GM15510 (cell line): ENCODE measurements at regions not wholly inside any gene's neighbourhood (a gene's known extent, or its start where the extent isn't known, plus 50 kb on each side); places are given as distances from the start of the nearest gene placed in this dataset.

Experiments used
- POLR2A ChIP-seq: IDR thresholded peaks from 3 replicates; pipeline ENCODE4 v1.6.1; 2011; ENCODE audit warnings: borderline replicate concordance; ENCODE audit not compliant: insufficient read length; ENCODE audit errors: extremely low read depth

DNA sequence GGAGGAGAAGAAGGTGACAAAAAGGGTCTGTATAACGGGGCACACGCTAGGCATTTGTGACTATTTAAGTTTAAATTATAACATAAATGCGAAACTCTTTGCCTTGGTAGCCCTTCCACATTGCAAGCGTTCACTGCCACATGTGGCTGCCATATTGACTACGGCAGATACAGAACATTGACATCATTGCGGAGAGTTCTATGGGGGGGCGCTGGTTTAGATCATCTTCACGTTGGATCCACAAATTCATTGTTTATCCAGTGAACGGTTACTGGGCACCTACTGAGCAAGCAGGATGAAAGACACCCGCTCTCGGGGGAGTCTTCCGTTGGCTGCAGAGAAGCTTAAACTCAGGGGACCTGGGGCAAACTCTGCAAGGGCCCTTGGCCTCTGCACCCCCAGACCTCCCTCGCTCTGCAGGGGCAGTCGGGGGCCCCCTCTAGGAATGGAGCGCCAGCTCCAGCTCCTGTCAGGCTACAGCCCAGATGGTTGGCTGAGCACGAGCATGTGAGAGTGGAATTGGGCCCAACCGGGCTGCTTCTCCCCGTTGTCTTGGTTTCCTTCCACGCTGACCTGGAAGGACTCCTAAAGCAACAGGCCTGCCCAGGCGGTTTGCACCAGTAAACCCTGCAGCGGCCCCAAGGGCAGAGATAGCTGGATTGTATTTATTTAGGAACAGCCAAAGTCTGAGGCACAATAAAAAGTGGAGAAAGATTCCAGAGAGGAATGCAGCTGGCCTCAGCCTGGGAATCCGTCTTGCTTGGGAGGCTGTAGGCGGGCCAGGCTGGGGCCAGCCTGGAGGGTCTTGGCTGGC is 172.2 kb downstream of the SEC14L1 start:
- TF ChIP-seq POLR2A = no peak

DNA sequence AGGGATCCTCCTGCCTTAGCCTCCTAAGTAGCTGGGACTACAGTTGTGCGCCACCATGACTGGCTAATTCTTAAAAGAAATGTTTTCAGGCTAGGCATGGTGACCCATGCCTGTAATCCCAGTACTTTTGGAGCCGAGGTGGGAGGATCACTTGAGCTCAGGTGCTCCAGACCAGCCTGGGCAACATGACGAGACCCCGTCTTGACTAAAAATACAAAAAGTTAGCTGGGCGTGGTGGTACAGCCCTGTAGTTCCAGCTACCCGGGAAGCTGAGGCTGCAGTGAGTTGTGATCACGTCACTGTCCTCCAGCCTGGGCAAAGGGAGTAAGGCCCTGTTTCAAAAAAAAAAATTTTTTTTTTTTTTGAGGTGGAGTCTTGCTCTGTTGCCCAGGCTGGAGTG is 173.1 kb downstream of the SEC14L1 start:
- no peak for TF ChIP-seq POLR2A

DNA sequence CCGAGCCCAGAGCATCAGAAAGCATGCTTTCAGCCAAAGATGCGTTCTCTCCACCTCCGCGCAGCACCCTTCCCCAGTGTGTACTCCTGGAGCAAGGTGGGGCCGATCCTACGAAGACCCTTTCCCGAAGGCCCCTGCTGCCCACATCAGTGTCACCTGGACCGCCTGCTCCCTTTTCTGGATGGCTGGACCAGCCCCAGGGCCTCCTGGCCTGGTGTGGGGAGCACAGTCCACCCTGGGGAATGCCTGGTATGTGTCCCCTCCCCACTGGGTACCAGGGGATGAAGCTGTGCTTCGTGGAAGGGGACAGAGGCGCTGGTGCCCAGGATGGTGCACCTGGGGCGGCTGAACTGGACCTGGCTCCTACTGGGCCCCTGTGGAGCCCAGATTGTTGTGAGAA is 173.8 kb downstream of the SEC14L1 start:
- no peak for TF ChIP-seq POLR2A

DNA sequence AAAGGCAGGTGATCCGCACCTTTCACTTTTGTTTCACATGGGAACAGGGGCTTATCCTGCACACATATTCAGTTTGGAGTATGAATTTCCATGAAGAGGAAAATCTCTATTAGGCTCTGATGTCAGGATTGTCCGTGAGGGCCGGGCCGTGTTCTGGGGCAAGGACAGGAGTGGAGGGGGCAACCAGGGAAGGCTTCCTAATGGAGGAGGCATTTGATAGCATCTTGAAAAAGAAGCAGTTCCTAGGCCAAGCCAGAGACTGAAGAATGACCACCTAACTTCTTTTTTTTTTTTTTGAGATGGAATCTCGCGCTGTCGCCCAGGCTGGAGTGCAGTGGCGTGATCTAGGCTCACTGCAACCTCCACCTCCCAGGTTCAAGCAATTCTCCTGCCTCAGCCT is 174.2 kb downstream of the SEC14L1 start:
- no peak for TF ChIP-seq POLR2A

DNA sequence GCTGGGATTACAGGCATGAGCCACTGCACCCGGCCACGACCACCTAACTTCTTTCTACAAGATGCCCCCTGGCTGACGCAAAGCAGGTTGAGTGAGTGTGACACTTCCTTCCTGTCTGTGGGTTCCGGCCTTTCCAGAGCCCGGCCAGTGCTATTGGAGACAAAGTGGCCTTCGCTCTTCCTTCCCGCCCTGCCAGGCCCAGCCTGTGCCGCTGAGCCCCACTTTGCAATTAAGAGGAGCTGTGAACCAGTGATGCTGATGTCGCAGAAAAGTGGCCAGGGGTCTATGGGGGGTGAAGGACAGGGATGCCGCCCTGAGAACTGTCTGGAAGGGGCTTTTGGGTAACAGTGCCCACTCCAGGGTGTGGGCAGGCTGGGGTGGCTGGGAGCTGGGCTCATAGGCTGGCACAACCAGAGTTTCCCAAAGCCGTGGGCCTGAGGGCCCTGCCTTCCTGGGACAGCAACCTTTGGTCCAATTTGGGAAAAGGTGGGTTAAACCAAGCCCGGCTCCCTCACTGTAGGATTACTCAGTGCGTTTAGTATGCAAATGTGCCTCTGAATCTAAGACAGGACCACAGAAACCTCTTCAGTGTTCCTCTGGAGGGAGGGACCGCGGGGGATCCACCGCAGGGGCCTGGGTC is 174.9 kb downstream of the SEC14L1 start:
- TF ChIP-seq POLR2A = no peak

DNA sequence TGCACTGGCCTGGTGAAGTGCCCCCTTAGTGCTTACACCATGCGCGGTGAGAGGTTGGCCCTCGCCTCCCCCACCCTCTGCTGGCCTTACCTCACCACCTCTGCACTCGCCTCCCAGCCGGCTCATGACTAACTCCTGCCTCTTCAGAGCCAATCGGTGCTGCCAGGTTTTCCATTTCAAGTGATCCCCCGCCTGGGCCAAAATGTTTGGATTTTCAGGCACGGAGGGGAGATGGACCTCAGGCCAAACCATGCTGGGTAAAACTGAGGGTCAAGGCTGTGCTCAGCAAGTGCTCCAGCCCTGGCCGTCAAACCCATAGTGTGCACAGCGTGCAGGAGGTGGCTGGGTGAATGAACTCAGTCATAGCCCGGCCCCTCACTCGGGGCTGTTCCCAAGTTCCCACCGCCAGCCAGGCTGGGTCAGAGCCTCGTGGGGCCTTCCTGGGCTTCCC is 175.4 kb downstream of the SEC14L1 start:
- no peak for TF ChIP-seq POLR2A

DNA sequence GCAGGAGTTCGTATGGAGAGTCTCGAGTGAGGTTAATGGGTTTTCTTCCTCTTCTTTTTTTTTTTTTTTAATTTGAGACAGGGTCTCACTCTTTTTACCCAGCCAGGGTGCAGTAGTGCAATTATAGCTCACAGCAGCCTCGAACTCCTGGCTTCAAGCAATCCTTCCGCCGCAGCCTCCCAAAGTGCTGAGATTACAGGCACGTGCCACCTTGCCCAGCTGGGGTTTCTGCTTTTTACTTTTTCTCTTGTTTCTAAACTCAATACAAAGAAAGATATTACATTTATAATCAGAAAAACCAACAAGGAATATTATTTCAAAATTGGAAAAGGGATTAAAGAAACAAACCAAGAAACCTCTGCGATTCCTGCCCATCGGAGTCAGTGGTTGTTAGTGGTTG is 175.9 kb downstream of the SEC14L1 start:
- no peak for TF ChIP-seq POLR2A

DNA sequence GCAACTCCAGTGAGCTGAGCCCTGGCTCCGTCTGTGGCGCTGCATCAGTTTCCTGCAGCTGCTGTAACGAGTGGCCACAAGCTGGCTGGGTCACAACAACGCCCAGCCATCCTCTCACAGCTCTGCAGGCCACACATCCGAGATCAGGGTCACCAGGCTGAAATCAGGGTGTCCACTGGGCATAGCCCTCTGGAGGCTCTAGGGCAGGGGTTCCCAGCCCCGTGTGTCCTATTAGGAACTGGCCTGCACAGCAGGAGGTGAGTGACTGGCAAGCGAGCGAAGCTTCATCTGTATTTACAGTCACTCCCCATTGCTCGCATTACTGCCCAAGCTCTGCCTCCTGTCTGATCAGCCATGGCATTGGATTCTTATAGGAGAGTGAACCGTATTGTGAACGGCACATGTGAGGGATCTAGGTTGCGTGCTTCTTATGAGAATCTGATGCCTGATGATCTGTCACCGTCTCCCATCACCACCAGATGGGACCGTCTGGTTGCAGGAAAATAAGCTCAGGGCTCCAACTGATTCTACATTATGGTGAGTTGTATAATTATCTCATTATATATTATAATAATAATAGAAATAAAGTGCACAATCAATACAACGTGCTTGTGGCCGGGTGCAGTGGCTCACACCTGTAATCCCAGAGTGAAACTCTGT is 176.5 kb downstream of the SEC14L1 start:
- no peak for TF ChIP-seq POLR2A

DNA sequence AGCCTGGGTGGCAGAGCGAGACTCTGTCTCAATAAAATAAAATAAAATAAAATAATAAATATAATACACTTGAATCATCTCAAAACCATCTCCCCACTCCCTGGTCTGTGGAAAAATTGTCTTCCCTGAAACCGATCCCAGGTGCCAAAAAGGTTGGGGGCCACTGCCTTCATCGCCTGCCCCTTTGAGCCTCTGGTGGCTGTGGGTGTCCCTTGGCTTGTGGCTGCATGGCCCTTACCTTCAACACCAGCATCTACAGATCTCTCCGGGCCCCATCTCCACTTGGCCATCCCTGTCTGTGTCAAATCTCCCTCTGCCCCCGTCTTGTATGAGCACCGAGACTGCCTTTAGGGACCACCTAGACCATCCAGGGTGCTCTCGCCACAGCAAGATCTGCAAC is 177.3 kb downstream of the SEC14L1 start:
- no peak for TF ChIP-seq POLR2A

DNA sequence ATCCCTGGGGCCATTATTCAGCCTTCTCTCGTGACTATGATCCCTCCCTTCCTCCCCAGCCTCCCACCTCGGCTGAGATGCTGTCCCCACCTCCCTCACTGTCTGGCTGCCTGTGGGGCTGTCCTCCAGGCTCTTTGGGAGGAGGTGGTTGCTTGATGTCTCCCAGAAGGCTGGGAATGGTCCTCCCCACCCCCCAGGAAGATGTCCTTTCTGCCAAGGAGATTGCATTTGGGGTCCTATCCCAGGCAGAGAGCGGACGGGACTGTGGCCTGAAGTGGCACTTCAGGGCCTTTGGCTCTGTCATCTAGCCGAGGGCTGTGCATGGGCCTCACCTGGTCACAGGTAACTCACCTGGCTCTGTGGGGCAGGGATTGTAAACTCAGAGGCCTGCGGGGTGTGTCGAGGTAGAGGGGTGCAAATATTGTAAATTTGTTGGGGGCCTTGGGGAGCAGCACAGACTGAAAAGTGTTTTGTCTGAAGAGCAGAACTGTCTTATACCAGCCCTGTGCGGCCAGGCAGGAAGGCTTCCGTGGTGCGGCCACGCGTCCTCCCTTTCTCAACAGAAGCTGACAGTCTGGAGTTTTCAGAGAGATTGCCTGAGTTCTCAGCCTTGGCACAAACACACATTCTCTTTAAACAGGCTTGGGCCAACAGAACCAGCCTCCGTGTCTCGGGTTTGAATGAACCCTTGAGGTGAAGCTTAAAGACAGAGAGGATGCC is 177.9 kb downstream of the SEC14L1 start:
- no peak for TF ChIP-seq POLR2A

DNA sequence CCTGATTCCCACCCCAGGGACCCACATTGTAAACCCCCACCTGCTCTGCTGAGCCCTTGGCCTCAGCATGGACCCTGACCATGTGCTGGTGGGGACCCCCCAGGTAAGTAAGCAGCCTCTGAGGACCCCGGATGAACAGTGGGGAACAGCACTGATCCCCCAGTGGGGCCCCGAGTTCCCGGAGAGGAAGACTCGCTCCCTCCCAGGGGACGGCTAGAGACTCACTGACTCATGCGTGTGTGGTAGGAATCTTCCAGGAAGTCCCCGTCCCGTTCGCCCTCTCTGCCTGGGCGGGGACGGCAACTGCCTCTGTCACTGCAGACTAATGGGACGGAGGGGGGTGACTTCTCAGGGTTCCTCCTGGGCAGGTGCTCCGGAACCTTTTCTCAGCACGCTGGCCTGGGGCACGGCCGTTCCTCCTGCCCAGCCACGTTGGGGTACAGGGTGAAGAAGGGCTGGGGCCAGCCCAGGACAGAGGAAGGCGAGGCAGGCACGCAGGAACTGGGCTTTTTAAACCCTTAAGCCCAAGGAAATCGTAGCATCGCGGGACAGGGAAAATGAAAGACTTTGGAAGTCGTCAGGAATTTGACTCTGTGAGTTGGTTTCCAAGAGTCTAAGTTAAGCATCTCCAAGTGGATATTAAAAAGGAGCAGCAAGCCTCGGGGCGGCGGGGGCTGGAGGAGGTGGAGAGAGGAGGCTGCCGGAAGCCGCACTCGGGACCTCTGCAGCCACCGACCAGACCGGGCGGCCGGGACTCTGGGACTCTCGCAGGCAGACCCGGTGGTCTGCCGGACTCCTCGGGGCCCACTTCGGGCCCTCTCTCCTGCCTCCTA is 178.7 kb downstream of the SEC14L1 start:
- TF ChIP-seq POLR2A = peak; percentile 59

DNA sequence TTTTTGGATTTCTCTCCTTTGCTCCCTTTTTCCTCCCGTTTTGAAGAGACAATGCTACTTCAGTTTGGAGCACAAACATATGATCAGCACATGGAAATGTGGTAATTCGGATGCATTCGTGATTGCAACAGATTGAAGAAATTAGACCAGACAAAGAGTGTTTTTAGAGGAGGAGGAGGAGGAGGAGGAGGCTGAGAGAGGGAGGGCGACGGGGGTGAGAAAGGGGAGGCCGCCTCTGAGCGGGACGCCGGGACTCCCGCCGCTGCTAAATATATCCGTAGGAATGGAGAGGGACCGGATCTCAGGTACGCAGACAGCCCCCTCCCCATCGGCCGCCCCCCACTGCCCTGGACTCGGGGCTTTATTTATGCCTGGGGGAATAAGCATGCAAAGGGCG is 179.3 kb downstream of the SEC14L1 start:
- TF ChIP-seq POLR2A = no peak

DNA sequence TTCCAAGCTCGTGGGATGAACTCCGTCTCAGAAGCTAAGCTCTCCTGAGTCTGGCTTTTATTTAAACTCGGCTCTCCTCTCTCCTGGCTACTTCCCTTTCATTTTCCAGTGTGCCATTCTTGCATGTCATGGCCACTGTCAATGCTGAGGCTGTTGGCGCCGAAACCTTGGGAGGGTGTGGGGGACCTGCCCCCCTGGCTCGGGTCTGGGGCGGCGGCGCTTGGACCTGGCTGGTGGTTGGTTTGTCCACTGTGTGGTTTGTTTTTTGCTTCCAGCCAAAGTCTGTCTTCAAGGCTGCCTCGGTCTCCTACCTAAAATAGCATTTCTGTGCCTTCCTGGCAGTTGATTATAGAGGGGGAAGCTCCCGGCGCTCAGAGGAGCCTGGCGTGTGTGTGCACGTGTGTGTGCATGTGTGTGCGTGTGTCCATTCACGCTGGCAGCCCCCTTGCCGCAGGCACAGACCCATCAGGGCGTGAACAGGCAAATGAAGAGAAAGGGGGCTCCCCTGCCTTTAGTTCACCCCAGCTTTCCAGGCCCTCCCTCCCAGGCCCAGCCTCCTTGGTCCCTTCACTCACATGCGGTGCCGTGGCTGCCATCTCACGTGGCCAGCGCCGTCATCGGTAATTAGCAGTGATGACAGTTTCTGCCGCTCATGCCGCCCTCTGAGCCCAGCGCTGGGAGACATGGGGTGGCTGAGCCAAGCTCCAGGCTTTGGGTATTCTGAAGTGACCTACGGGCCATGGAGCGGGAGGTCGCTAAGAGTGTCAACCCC is 179.9 kb downstream of the SEC14L1 start:
- TF ChIP-seq POLR2A = peak; percentile 62
